Thyroid gland (tissue), 4 donors: ENCODE measurements at regions not wholly inside any gene's neighbourhood (a gene's known extent, or its start where the extent isn't known, plus 50 kb on each side); places are given as distances from the start of the nearest gene placed in this dataset.

Experiments used
- CTCF ChIP-seq, 6 experiments: fragments of 200-600 bp in 3 of 6; fragments of 450-650 bp in 3 of 6; sonication (generic) in 3 of 6; IDR thresholded peaks; one replicate each; pipeline ENCODE4 v1.5.1; 2016 to 2019; ENCODE audit warnings: antibody characterized with exemption in 6 of 6, mild to moderate bottlenecking in 2 of 6, inconsistent platforms in 1 of 6, moderate library complexity in 1 of 6
- POLR2A ChIP-seq, 2 donors: fragments of 450-650 bp; IDR thresholded peaks; one replicate each; pipeline ENCODE4 v1.6.1; 2017; ENCODE audit warnings: antibody characterized with exemption in 2 of 2, mild to moderate bottlenecking in 2 of 2, moderate library complexity in 1 of 2

DNA sequence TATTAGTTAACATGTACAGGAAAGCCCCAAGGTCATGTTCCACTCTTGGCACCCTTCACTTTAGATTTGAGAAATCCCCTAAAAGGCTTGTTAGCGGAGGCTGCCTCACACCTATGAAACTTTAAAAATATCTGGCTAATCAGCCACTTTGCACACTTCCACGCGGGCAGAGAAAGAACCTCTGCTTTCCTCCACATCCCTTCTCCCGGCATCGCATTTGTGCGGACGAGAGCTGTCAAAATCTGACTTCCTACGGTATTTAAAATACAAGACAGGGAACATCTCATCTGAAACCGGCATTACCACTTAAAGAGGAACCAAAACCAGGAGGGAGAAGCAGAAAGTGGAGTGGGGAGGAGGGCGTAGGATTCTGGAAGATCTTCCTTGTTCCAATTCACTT is 422.3 kb downstream of the TMEM114 start:
- TF ChIP-seq CTCF (IDR thresholded peaks at IDR 0.05) (no peak), POLR2A (IDR thresholded peaks at IDR 0.05) (no peak)
